Peyer's patch (tissue), 4 donors: ENCODE measurements at regions not wholly inside any gene's neighbourhood (a gene's known extent, or its start where the extent isn't known, plus 50 kb on each side); places are given as distances from the start of the nearest gene placed in this dataset.

Source experiments
- DNase-seq, 3 donors: peaks; one replicate each; pipeline ENCODE4 v3.0.0-alpha.2; 2017 to 2019
- H3K27ac ChIP-seq, 4 donors: fragments of 200-600 bp; sonication (generic); one replicate each; pipeline ENCODE4 v1.5.1; 2016 to 2019
- H3K27me3 ChIP-seq, 2 donors: fragments of 200-600 bp; sonication (generic); one replicate each; pipeline ENCODE4 v1.5.1; 2019
- H3K36me3 ChIP-seq, 3 donors: fragments of 200-600 bp; sonication (generic); one replicate each; pipeline ENCODE4 v1.5.1; 2016 to 2019
- H3K4me1 ChIP-seq, 4 donors: fragments of 200-600 bp; sonication (generic); one replicate each; pipeline ENCODE4 v1.5.1; 2016 to 2019
- H3K4me3 ChIP-seq, 4 donors: fragments of 200-600 bp; sonication (generic); 1 replicate in 3 of 4; 2 replicates in 1 of 4; pipeline ENCODE4 v1.5.1; 2016 to 2019; ENCODE audit warnings: mild to moderate bottlenecking in 1 of 4
- H3K9me3 ChIP-seq, 4 donors: fragments of 200-600 bp; sonication (generic); one replicate each; pipeline ENCODE4 v1.5.1; 2016 to 2019; ENCODE audit warnings: mild to moderate bottlenecking in 1 of 4
- CTCF ChIP-seq, 6 experiments: fragments of 450-650 bp in 4 of 6; fragments of 200-600 bp in 2 of 6; sonication (generic) in 1 of 6; IDR thresholded peaks; one replicate each; pipeline ENCODE4 v1.5.1; 2017 to 2019; ENCODE audit warnings: antibody characterized with exemption in 6 of 6, mild to moderate bottlenecking in 3 of 6, moderate library complexity in 1 of 6
- POLR2A ChIP-seq, 2 donors: fragments of 450-650 bp; IDR thresholded peaks; one replicate each; pipeline ENCODE4 v1.5.1; 2017; ENCODE audit warnings: antibody characterized with exemption in 2 of 2, mild to moderate bottlenecking in 2 of 2, moderate library complexity in 2 of 2

DNA sequence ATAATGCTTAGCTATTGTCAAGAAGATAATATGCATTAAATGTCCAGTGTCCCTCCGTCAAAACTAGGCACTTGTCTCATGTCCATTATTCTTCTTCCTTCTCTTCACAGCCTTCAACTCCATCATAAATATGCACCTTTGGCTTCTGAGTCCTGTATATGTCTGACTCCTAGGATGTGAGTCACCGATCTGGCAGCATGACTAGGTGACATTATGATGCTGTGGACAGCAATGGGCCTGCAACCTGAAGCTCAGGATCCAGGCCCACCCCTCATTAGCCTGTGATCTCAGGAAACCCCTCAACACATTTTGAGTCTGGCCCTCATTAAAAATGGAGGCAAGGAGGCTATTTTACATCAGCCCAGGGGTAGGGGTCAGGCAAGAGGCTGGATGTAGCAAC is 362.5 kb upstream of the ZMIZ1 start:
- no peaks in the 10 kb centered on the region for H3K27me3 ChIP-seq
- H3K27ac ChIP-seq = no peak overlapping the region
- TF ChIP-seq POLR2A (IDR thresholded peaks at IDR 0.05) (no peak), CTCF (IDR thresholded peaks at IDR 0.05) (no peak)
- no peaks in the 10 kb centered on the region for H3K9me3 ChIP-seq
- no peaks in the 10 kb centered on the region for H3K4me1 ChIP-seq
- DNase-seq = no peak
- H3K4me3 ChIP-seq = no peak overlapping the region
- H3K36me3 ChIP-seq = no peaks in the 10 kb centered on the region

DNA sequence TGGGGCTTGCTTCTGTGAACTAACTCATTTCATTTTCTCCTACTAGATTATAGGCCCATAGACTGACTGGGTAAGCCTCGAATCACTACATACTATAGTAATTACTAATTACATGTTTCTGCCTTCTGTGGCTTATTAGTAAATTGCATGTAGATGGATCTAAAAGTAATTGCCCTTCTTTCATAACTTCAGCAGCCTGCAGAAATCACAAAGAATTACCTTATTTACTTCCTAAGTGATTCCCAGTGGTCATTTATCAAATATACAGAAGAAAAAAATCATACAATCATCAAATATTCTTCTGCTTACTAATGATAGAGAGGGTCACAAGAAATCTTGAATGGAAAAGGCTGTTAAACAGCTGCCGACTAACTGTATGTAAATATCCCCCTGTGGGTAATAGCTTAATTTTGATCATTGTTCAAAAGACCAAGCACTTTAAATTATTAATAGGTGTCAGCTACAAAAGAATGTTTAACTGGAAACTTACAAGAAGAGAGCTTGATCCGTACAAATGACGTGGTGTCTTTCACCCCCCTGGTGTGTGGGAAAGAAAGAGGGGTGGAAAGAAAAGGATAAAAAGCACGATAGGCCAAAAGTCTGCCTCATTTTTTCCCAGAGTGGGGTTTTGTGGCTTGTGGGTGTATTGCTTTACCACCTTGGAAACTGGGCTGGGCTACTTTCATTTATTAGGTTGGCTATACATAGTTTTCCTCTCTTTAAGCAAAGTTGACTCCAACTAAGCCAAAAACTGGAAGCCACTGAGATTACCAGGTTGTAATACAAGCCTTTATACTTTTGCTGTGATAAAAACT is 361.8 kb upstream of the ZMIZ1 start:
- H3K27me3 ChIP-seq = no peaks in the 10 kb centered on the region
- H3K9me3 ChIP-seq = no peaks in the 10 kb centered on the region
- no peak overlapping the region for H3K4me3 ChIP-seq
- DNase-seq = no peak
- no peak for TF ChIP-seq POLR2A (IDR thresholded peaks at IDR 0.05)
- TF ChIP-seq CTCF (IDR thresholded peaks at IDR 0.05) = no peak
- no peak overlapping the region for H3K27ac ChIP-seq
- no peaks in the 10 kb centered on the region for H3K4me1 ChIP-seq
- H3K36me3 ChIP-seq = no peaks in the 10 kb centered on the region

DNA sequence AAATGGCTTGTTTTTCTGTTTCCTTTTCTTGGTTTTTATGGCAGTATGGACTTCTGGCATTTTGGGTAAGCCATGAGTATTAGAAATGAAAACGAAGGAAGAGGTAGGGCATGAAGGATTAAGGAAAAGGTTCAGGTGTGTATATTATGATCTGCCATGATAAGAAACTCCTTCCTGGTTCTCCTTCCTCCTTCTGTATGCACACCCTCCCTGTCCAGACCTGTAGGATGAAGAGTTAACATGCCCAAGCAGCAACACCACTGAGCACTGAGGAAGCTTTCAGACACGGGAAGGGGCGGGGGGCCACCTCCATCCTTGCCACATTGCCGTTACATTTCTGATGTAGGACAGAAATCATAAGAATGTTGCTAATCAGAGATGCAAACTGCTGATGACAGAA is 361.0 kb upstream of the ZMIZ1 start:
- no peaks in the 10 kb centered on the region for H3K36me3 ChIP-seq
- H3K4me3 ChIP-seq = no peak overlapping the region
- H3K9me3 ChIP-seq = no peaks in the 10 kb centered on the region
- TF ChIP-seq CTCF (IDR thresholded peaks at IDR 0.05) (no peak), POLR2A (IDR thresholded peaks at IDR 0.05) (no peak)
- DNase-seq = no peak
- H3K27ac ChIP-seq = no peak overlapping the region
- no peaks in the 10 kb centered on the region for H3K4me1 ChIP-seq
- H3K27me3 ChIP-seq = no peaks in the 10 kb centered on the region

DNA sequence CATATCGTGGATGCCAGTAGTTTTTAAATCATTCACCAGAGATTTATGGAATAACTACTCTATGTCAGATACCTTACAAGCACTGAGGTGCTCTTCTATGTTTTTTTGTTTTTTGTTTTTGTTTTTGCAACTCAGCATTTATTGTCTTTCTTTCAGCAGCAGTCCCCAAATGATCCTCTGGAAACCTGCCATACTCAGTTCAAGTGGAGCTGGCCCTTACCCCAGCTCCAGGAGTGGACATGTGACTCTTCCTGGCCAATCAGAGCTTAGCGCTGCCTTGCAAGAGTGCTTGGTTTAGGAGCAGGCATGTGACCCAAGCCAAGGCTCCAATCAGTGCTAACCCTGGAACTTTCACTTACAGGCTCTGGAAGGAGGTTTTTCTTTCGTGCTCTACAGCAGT is 356.6 kb upstream of the ZMIZ1 start:
- DNase-seq = peak in 1 of 3 donors; percentile 48
- Histone ChIP-seq H3K27ac (no peak overlapping the region), H3K4me1 (no peaks in the 10 kb centered on the region), H3K27me3 (no peaks in the 10 kb centered on the region), H3K9me3 (no peaks in the 10 kb centered on the region), H3K4me3 (no peak overlapping the region), H3K36me3 (no peaks in the 10 kb centered on the region)
- TF ChIP-seq POLR2A (IDR thresholded peaks at IDR 0.05) (no peak), CTCF (IDR thresholded peaks at IDR 0.05) (no peak)

GRCh38 chr10:78713659-78714058 is 355.1 kb upstream of the ZMIZ1 start:
- H3K9me3 ChIP-seq = no peaks in the 10 kb centered on the region
- peak in 1 of 3 donors; percentile 13 for DNase-seq
- no peaks in the 10 kb centered on the region for H3K27me3 ChIP-seq
- no peak overlapping the region for H3K27ac ChIP-seq
- H3K36me3 ChIP-seq = no peaks in the 10 kb centered on the region
- TF ChIP-seq POLR2A (IDR thresholded peaks at IDR 0.05) (no peak), CTCF (IDR thresholded peaks at IDR 0.05) (no peak)
- no peaks in the 10 kb centered on the region for H3K4me1 ChIP-seq
- no peak overlapping the region for H3K4me3 ChIP-seq
